ENCODE measurements at regions not wholly inside any gene's neighbourhood (a gene's known extent, or its start where the extent isn't known, plus 50 kb on each side); places are given as distances from the start of the nearest gene placed in this dataset.

- DNase-seq (no peak), ATAC-seq (no peak)
Observed at GRCh38 chr4:166491635-166492034, 618.6 kb downstream of the TLL1 start.

DNA sequence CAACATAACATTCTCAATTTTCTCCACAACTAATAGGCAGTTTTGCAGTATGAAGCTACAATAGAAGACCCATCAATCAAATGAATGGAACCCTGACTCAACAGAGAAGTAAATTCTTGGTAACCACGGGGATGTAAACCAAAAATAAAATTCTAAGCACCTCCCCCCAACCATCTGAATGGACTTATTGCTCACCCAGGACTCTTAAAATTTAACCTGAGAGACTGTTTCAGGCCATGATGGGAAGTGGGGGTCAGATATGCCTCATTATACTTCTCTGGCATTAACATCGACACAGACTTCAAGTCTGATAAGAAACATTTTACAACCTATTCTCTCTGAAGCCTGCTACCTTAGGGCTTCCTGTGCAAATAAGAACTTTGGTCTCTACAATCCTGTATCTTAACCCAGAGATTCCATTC is 620.9 kb downstream of the TLL1 start:
- ATAC-seq (no peak), DNase-seq (no peak)

DNA sequence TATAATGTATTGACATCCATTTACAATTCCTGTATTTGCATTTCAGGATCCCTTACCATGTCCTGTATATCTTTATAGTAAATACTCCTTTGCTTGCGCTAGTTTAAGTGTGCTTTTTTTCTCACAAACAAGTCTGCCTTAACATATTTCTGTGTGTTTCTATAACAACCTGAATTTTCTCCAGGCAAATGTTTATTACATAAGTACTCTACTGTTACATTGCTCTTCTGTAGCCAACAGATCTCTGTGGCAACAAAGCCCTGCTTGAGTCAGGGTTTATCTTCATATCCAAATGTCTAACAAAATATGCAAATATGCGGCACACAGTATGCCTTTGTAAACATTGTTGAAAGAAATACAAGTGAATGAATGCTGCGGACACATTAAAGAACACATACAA is 625.5 kb downstream of the TLL1 start:
- ATAC-seq (no peak), DNase-seq (no peak)

GRCh38 chr4:166499820-166500219 is 626.8 kb downstream of the TLL1 start:
- no peak for DNase-seq

GRCh38 chr4:166501941-166502382 is 628.9 kb downstream of the TLL1 start:
- ATAC-seq (no peak), DNase-seq (no peak)

More at GRCh38 chr4:166499820-166500219, 626.8 kb downstream of the TLL1 start:
- ATAC-seq, result no peak

DNA sequence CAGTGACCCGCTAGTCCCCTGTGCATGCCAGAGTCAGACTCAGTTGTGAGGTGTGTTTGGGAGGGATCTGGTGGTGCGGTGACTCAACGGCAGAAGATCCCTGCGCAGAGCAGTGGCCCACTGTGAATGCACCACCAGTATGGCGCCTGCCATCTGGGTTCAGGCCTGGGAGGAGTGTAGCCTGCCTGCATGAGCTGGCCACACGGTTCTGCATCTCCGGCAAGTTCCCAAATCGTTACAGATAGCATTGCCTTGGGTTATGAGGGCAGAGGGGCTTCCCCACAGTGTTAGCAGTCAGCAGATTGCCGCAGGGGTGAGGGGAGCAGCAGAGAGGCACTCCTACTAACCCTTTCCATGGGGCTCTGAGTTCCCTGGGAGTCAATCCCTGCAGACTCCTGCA is 629.6 kb downstream of the TLL1 start:
- DNase-seq (no peak), ATAC-seq (no peak)

GRCh38 chr4:166506051-166506450 is 633.0 kb downstream of the TLL1 start:
- no peak for ATAC-seq
- DNase-seq, result no peak

DNA sequence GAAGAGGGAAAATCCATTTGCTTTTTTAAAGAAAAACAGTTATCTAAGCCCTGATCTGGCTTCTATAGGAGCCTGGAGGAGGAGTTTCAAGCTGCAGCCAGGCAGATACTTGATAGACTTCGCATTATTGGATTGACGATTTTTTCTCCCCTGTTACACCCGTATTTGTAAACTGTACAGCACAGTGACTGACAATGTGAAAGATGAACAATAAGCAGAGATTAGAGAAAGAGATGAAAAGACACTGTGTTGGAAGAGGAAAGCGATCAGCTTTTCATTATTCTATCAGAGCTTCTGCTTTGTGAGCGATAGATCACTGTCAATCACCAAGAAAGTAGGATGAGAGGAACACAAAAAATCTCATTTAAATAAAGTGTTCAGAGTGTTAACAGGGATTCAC is 639.2 kb downstream of the TLL1 start:
- DNase-seq, result no peak
- ATAC-seq, result no peak

DNA sequence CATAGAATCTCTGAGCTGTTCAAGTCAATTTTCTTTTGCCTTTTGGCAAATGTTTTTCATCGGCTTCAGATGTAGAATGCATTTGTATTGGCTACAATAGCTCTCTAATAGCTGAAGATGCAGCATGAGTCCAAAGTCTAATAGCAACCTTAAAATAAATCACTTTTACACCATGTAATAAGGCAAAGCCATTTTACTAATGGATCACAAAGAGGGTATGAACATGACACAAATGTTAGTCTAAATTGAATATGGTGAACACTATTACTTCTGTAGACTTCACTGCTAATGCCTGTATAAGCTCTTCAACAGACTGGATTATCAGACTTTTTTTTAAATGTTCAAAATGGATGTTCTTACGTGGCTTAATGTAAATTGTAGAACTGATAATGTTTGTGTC is 645.3 kb downstream of the TLL1 start:
- DNase-seq (no peak), ATAC-seq (no peak)

DNA sequence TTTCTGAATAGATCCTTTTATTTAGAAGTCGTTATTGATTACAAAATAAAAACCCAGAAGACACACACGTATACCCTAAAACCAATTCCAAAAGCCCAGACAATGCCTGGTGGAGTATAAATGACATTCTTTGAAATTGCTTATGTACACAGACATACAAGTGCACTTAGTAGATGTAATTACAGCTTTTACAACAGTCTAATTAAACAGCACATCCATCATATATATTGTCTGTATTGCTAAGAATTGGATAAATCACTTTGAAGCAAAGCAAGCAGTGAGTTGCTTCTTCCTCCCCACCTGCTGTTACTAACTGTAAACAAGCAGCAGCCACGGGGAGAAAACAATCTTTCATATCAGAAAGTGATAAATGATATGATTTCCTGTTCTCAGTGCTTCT is 645.7 kb downstream of the TLL1 start:
- no peak for DNase-seq
- no peak for ATAC-seq

- DNase-seq (no peak), ATAC-seq (no peak)
Observed at GRCh38 chr4:166519774-166520173, 646.7 kb downstream of the TLL1 start.

DNA sequence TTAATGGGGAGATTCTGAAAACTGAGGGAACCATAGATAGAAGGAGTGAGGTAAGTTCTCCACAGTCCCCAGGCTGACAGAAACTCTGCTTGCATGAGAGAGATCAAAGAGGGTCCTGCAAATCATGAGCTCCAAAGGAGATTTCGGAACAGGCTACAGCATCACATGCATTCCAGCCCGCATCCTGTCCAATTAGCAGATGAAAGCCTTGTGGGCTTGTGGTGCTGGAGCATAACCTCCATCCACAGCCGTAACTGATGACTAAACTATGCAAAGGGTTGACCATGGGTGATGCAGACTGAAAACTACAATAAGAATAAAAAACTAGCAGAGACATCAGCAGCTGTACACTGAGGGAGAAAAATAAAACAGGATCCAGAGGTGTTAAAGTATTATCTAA is 654.5 kb downstream of the TLL1 start:
- ATAC-seq, result no peak
- no peak for DNase-seq

DNA sequence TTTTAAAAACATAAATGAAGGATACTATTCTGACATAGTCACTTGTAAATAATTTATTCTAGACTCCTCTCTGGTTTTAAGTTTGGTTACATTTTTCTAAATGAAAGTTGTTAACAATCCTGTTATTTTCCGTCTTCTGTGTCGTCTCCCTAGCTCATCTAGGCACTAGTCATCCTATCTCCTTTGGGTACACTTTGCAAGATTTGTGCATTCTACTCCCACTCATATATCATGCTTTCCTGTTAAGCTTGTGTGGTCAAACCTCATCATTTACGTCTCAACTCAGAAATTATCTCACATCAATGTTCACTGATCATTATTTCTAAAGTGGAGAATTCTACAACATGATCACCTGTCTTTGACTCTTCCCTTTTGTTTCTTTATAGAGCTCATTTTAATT is 658.7 kb downstream of the TLL1 start:
- ATAC-seq (no peak), DNase-seq (no peak)

- no peak for DNase-seq
- ATAC-seq, result no peak
Observed at GRCh38 chr4:166535865-166536264, 662.8 kb downstream of the TLL1 start.

DNA sequence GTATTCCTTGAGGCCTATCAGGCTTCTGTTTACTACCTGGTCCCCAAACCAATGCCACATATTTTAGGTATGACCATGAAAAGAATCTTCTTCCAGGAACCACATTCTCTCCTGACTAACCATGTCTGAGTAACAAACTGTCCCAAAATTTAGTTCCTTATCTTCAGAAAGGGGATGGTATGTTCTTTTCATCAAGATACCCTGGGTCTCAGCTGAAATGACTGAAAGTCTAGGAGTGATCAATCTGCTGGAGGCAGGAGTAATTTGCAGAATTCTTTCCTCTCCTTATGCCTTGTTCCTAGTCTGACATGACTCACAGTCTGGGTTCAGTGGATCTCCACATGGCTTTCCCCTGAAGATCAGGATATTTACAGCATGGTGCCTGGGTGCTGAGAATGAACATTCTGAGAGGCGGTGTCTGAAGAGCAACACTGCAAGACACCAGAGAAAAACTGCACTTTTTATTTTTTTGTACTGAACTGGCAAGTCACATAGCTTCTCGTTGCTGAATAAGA is 665.5 kb downstream of the TLL1 start:
- DNase-seq (no peak), ATAC-seq (no peak)

DNA sequence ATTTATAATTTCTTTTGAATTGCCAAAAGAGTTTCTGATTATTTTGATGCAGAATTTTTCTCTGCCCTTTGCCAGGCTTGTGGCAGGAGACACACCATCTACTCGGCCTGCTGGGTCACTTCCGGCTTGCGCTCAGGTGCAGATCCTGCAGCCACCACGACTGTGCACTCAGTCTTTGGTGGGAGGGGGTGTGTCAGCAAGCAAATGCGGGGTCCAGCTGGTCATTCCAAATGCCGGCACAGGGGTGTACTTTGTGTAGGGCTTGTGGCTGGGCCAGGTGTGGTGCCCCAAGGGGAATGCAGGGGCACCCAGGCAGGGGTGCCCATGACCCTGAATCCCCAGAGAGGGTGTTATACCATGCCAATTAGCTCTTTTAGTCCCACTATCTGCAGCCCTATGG is 673.0 kb downstream of the TLL1 start:
- ATAC-seq (no peak), DNase-seq (no peak)

DNA sequence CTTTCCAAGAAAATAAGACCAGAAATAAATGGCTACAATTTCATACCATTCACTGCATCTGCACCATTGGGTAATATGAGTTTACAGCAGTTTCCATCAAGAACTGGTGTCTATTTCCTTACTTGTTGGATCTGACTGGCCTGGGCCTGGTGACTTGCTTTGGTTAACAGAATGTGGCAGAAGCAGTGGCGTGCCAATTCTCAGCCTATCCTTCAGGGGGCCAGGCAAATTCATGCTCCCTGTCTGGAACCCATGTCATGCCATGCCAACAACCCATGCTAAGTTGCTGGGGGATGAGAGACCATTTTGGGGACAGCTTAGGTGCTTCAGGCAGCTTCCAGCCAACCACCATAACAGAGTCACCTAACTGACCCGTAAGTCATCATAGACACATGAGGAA is 656.7 kb downstream of the SPOCK3 start:
- no peak for ATAC-seq
- no peak for DNase-seq

DNA sequence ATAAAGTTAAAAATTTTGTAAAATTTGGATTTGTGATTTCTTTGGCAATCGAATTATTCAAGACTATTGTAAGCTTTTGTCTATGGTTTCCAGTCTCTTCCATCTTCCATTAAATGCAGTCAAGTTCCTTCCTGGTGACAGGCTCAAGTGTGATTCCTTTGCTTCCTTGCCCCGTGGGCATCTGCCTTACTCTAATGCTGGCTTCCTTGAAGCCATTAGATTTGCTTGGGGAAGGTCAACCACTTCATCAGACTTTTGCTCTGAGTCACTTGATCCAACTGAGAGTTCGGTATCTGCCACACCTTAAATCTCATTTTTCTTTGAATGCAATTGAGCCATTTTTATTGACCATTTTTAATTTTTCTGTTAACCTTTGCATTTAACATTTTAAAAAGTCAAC is 648.8 kb downstream of the SPOCK3 start:
- ATAC-seq, result no peak
- DNase-seq, result no peak

GRCh38 chr4:166594326-166594946 is 639.9 kb downstream of the SPOCK3 start:
- no peak for ATAC-seq
- DNase-seq, result no peak

- DNase-seq (no peak), ATAC-seq (no peak)
Observed at GRCh38 chr4:166600264-166600663, 634.0 kb downstream of the SPOCK3 start.

DNA sequence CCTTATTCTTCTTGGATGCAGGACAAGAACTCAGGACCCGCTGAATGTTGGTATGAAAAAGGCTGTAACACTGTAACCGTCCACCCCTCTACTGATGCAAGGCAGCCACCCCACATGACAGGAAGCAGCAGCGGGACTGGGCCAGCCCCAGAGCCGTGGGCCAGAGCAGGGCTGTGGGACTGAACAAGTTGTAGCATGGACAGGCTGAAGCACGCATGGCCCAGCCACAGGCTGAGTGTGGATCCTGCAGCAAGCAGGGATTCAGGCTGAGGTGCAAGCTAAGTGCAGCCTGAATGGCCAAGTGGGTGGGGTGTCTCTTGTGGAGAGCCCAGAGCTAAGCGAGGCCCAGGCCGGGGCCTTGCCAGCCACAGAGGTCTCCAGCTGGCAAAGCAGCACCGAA is 632.2 kb downstream of the SPOCK3 start:
- ATAC-seq, result no peak
- no peak for DNase-seq

GRCh38 chr4:166622425-166622977 is 611.8 kb downstream of the SPOCK3 start:
- DNase-seq (no peak), ATAC-seq (no peak)

- ATAC-seq (no peak), DNase-seq (no peak)
Observed at GRCh38 chr4:166625018-166625637, 609.2 kb downstream of the SPOCK3 start.

- no peak for ATAC-seq
Observed at GRCh38 chr4:166628454-166628853, 605.8 kb downstream of the SPOCK3 start.

More at GRCh38 chr4:166628454-166628853, 605.8 kb downstream of the SPOCK3 start:
- no peak for DNase-seq
